HCT116 (cell line): ENCODE measurements at regions not wholly inside any gene's neighbourhood (a gene's known extent, or its start where the extent isn't known, plus 50 kb on each side); places are given as distances from the start of the nearest gene placed in this dataset.

Experiments used
- ATAC-seq: fragments of 200-7000 bp; cut with Tn5 transposase; 2 replicates; pipeline ENCODE4 v1.9.1; 2020; ENCODE audit warnings: mild to moderate bottlenecking, moderate library complexity
- BruUV-seq: library from RNA; stranded (reverse); fragments of 400-500 nt; replicated peaks from 2 replicates; lab custom pipeline; 2021; lab: Mats Ljungman, UMichigan
- CTCF ChIA-PET: fragments of 300-600 bp; sonication (Branson Sonifier 250); formaldehyde crosslinking; loops from one replicate; lab custom pipeline; 2021; ENCODE audit warnings: antibody characterized with exemption; lab: Charles Lee
- POLR2A ChIA-PET: fragments of 300-600, 350-600 bp; sonication (Branson Sonifier 250); formaldehyde crosslinking; loops from one replicate; lab custom pipeline; 2021; ENCODE audit warnings: antibody characterized with exemption; lab: Charles Lee
- RAD21 ChIA-PET, 2 experiments: fragments of 300-600 bp; sonication (Branson Sonifier 250); formaldehyde crosslinking; loops; one replicate each; lab custom pipeline; 2023; ENCODE audit warnings: low total read pairs in 2 of 2; ENCODE audit not compliant: uncharacterized antibody in 2 of 2, unreplicated experiment in 2 of 2, low non-redundant PET in 1 of 2; lab: Charles Lee
- DNase-seq: peaks from one replicate; pipeline ENCODE4 v3.0.0-alpha.2; 2010; ENCODE audit warnings: low read depth, low spot score
- H2AFZ ChIP-seq: fragments of 200-600 bp; shearing (Covaris generic), sonication (generic); 2 replicates; pipeline ENCODE4 v1.6.1; 2017; ENCODE audit warnings: low read depth, mixed run types, mixed read lengths, antibody characterized with exemption, low read length; ENCODE audit not compliant: poor library complexity, severe bottlenecking
- H3K27ac ChIP-seq: 2 replicates; pipeline ENCODE4 v1.5.1; 2012; ENCODE audit warnings: low read depth, low read length
- H3K27me3 ChIP-seq: fragments of 200-600 bp; sonication (generic); 2 replicates; pipeline ENCODE4 v1.6.1; 2016; ENCODE audit warnings: mixed run types, low read length, mixed read lengths; ENCODE audit not compliant: insufficient read depth
- H3K36me3 ChIP-seq, 2 experiments: fragments of 200-500 bp in 1 of 2; fragments of 200-600 bp in 1 of 2; sonication (Bioruptor generic) in 1 of 2; sonication (generic) in 1 of 2; 2 replicates each; pipeline versions ENCODE4 v1.5.1 to v1.6.1; 2014 to 2016; ENCODE audit warnings: low read length in 2 of 2, inconsistent platforms in 1 of 2, mixed read lengths in 1 of 2, mixed run types in 1 of 2; ENCODE audit not compliant: insufficient read depth in 2 of 2, control insufficient read depth in 1 of 2
- H3K4me1 ChIP-seq, 2 experiments: fragments of 200-600 bp in 1 of 2; sonication (generic) in 1 of 2; 2 replicates each; pipeline versions ENCODE4 v1.5.1 to v1.6.1; 2012 to 2017; ENCODE audit warnings: low read length in 2 of 2, inconsistent platforms in 1 of 2, mild to moderate bottlenecking in 1 of 2, mixed read lengths in 1 of 2, mixed run types in 1 of 2, moderate library complexity in 1 of 2; ENCODE audit not compliant: insufficient read depth in 2 of 2, control insufficient read depth in 1 of 2
- H3K4me2 ChIP-seq: fragments of 200-600 bp; sonication (generic); 2 replicates; pipeline ENCODE4 v1.6.1; 2017; ENCODE audit warnings: mixed run types, low read length, mixed read lengths
- H3K4me3 ChIP-seq, 2 experiments: fragments of 200-600 bp in 1 of 2; sonication (generic) in 1 of 2; replicated peaks in 1 of 2; 2 replicates each; pipeline ENCODE4 v1.5.1; 2011 to 2016; ENCODE audit warnings: low read length in 2 of 2, control low read depth in 1 of 2, low read depth in 1 of 2, mild to moderate bottlenecking in 1 of 2, mixed read lengths in 1 of 2, mixed run types in 1 of 2
- H3K79me2 ChIP-seq: fragments of 200-600 bp; sonication (generic); 2 replicates; pipeline ENCODE4 v1.6.1; 2017; ENCODE audit warnings: mild to moderate bottlenecking, mixed run types, low read length, moderate library complexity, mixed read lengths; ENCODE audit not compliant: insufficient read depth
- H3K9ac ChIP-seq: fragments of 200-600 bp; sonication (generic); 2 replicates; pipeline ENCODE4 v1.6.1; 2016; ENCODE audit warnings: low read length, mixed read lengths
- H3K9me2 ChIP-seq: fragments of 200-600 bp; sonication (generic), shearing (Covaris generic); 2 replicates; pipeline ENCODE4 v1.6.1; 2017; ENCODE audit warnings: mixed run types, mild to moderate bottlenecking, moderate library complexity; ENCODE audit not compliant: insufficient read depth
- H3K9me3 ChIP-seq, 2 experiments: fragments of 200-500 bp in 1 of 2; fragments of 200-600 bp in 1 of 2; sonication (Bioruptor generic) in 1 of 2; sonication (generic) in 1 of 2; 2 replicates each; pipeline ENCODE4 v1.6.1; 2014 to 2017; ENCODE audit warnings: low read length in 2 of 2, mixed read lengths in 2 of 2, inconsistent platforms in 1 of 2, low read depth in 1 of 2, mild to moderate bottlenecking in 1 of 2, mixed run types in 1 of 2, moderate library complexity in 1 of 2; ENCODE audit not compliant: control insufficient read depth in 1 of 2, insufficient read depth in 1 of 2
- H4K20me1 ChIP-seq: fragments of 200-600 bp; sonication (generic), shearing (Covaris generic); 2 replicates; pipeline ENCODE4 v1.6.1; 2017; ENCODE audit warnings: mixed run types, mild to moderate bottlenecking, moderate library complexity; ENCODE audit not compliant: insufficient read depth
- ATF3 ChIP-seq: IDR thresholded peaks from 2 replicates; pipeline ENCODE4 v1.6.1; 2012
- CBX3 ChIP-seq: IDR thresholded peaks from 2 replicates; pipeline ENCODE4 v1.6.1; 2012; ENCODE audit warnings: low read depth
- CEBPB ChIP-seq: IDR thresholded peaks from 2 replicates; pipeline ENCODE4 v1.6.1; 2012; ENCODE audit warnings: low read depth
- CTCF ChIP-seq, 3 experiments: fragments of 200-600 bp in 1 of 3; sonication (generic) in 1 of 3; IDR thresholded peaks in 2 of 3; conservative IDR thresholded peaks in 1 of 3; 2 replicates each; pipeline ENCODE4 v1.5.1; 2012 to 2017; ENCODE audit warnings: low read depth in 2 of 3, low read length in 2 of 3, antibody characterized with exemption in 1 of 3, borderline replicate concordance in 1 of 3, control low read depth in 1 of 3, mild to moderate bottlenecking in 1 of 3, mixed read lengths in 1 of 3, mixed run types in 1 of 3, moderate library complexity in 1 of 3; ENCODE audit not compliant: insufficient read depth in 1 of 3
- EGR1 ChIP-seq: IDR thresholded peaks from 2 replicates; pipeline ENCODE4 v1.6.1; 2012; ENCODE audit warnings: low read depth
- ELF1 ChIP-seq: IDR thresholded peaks from 2 replicates; pipeline ENCODE4 v1.6.1; 2012; ENCODE audit warnings: low read depth, borderline replicate concordance
- EZH2 ChIP-seq: fragments of 200-600 bp; sonication (generic); IDR thresholded peaks from 2 replicates; pipeline ENCODE4 v1.6.1; 2017; ENCODE audit warnings: antibody characterized with exemption, mixed run types
- EZH2phosphoT487 ChIP-seq: fragments of 200-600 bp; IDR thresholded peaks from 2 replicates; pipeline ENCODE4 v1.6.1; 2018; ENCODE audit warnings: antibody characterized with exemption, borderline replicate concordance
- JUND ChIP-seq: IDR thresholded peaks from 2 replicates; pipeline ENCODE4 v1.6.1; 2012
- POLR2A ChIP-seq: IDR thresholded peaks from 2 replicates; pipeline ENCODE4 v1.7.0; 2011; ENCODE audit warnings: borderline replicate concordance; ENCODE audit not compliant: insufficient read depth, insufficient read length; ENCODE audit errors: extremely low read depth
- RAD21 ChIP-seq: IDR thresholded peaks from 2 replicates; pipeline ENCODE4 v1.6.1; 2012; ENCODE audit warnings: low read depth, mild to moderate bottlenecking
- REST ChIP-seq: IDR thresholded peaks from 2 replicates; pipeline ENCODE4 v1.6.1; 2012; ENCODE audit warnings: low read depth
- SIN3A ChIP-seq: IDR thresholded peaks from 2 replicates; pipeline ENCODE4 v1.6.1; 2012; ENCODE audit warnings: low read depth
- SP1 ChIP-seq: IDR thresholded peaks from 2 replicates; pipeline ENCODE4 v1.6.1; 2012; ENCODE audit warnings: low read depth
- TCF7L2 ChIP-seq: IDR thresholded peaks from 2 replicates; pipeline ENCODE4 v1.7.0; 2011; ENCODE audit warnings: borderline replicate concordance, inconsistent platforms; ENCODE audit not compliant: insufficient read depth, insufficient read length; ENCODE audit errors: extremely low read depth
- YY1 ChIP-seq: IDR thresholded peaks from 2 replicates; pipeline ENCODE4 v1.6.1; 2011; ENCODE audit warnings: low read length, low read depth, moderate library complexity, mild to moderate bottlenecking; ENCODE audit not compliant: insufficient replicate concordance; ENCODE audit errors: extremely low read depth
- ZBTB33 ChIP-seq: IDR thresholded peaks from 2 replicates; pipeline ENCODE4 v1.6.1; 2011; ENCODE audit warnings: mild to moderate bottlenecking, low read length, moderate library complexity; ENCODE audit not compliant: insufficient replicate concordance; ENCODE audit errors: extremely low read depth
- ZFX ChIP-seq: fragments of 450-650 bp; IDR thresholded peaks from 2 replicates; pipeline ENCODE4 v1.6.1; 2017
- ZNF274 ChIP-seq: fragments of 200-500 bp; sonication (Bioruptor generic); IDR thresholded peaks from 2 replicates; pipeline ENCODE4 v1.6.1; 2014; ENCODE audit warnings: mild to moderate bottlenecking, low read depth, low read length, inconsistent platforms
- intact Hi-C: fragments of 100-400 bp; cut with micrococcal nuclease; formaldehyde crosslinking; loops from 2 replicates; pipeline ENCODE4 v1.10.0; 2022

GRCh38 chr2:71801556-71801955, 346.1 kb downstream of the CYP26B1 start:
- DNase-seq: no peak
- intact Hi-C loops: loop anchor here (2.0 to 5.0 kb wide), 2 partner anchors 121 to 943 kb away; no protein-coding TSS in a partner anchor

More at GRCh38 chr2:71801556-71801955, 346.1 kb downstream of the CYP26B1 start:
- H3K4me3 ChIP-seq: no peak overlapping the region
- ChIA-PET RAD21 (interaction anchor here (1.2 to 1.8 kb wide), 2 partner anchors 349 kb away, joined by 3 to 8 read pairs; no protein-coding TSS in a partner anchor), CTCF (interaction anchor here (1.0 to 1.4 kb wide), 5 partner anchors 17 to 1086 kb away, joined by 3 to 6 read pairs (median 3); no protein-coding TSS in a partner anchor), POLR2A (no interaction called here)
- 0 out of 2 replicates have a peak, but pooled peaks cover 5% of the 10 kb centered on the region for H3K27me3 ChIP-seq
- H3K27ac ChIP-seq: no peak overlapping the region
- no peaks in the 10 kb centered on the region for H3K9me2 ChIP-seq
- H3K36me3 ChIP-seq: no peaks in the 10 kb centered on the region
- H4K20me1 ChIP-seq: no peaks in the 10 kb centered on the region
- ATAC-seq: no peak
- no peak overlapping the region for H3K4me2 ChIP-seq
- H3K9ac ChIP-seq: no peak overlapping the region
- 0 out of 4 replicates have a peak, but pooled peaks cover 0 to under 1% of the 10 kb centered on the region in 2 experiments for H3K4me1 ChIP-seq
- no peaks in the 10 kb centered on the region for H3K79me2 ChIP-seq
- TF ChIP-seq EZH2 (no peak), CBX3 (no peak), REST (no peak), CEBPB (no peak), TCF7L2 (no peak), RAD21 (no peak), ZBTB33 (no peak), ATF3 (no peak), ZNF274 (no peak), POLR2A (no peak), ZFX (no peak), ELF1 (no peak), EGR1 (no peak), JUND (no peak), SIN3A (no peak), EZH2phosphoT487 (no peak), CTCF (IDR thresholded peaks at IDR 0.05 in 2 of 3, conservative IDR thresholded peaks at IDR 0.05 in 1 of 3; ENCODE audit: borderline replicate concordance in 1 of 3, insufficient read depth in 1 of 3, low read depth in 2 of 3, low read length in 2 of 3) (no peak), YY1 (no peak), SP1 (no peak)
- H3K9me3 ChIP-seq: no peaks in the 10 kb centered on the region
- no TSS peak for BruUV-seq
- H2AFZ ChIP-seq: no peak overlapping the region
